Thyroid gland (tissue), 4 donors: ENCODE measurements at regions not wholly inside any gene's neighbourhood (a gene's known extent, or its start where the extent isn't known, plus 50 kb on each side); places are given as distances from the start of the nearest gene placed in this dataset.

Experiments
- CTCF ChIP-seq, 6 experiments: fragments of 200-600 bp in 3 of 6; fragments of 450-650 bp in 3 of 6; sonication (generic) in 3 of 6; IDR thresholded peaks; one replicate each; pipeline ENCODE4 v1.5.1; 2016 to 2019; ENCODE audit warnings: antibody characterized with exemption in 6 of 6, mild to moderate bottlenecking in 2 of 6, inconsistent platforms in 1 of 6, moderate library complexity in 1 of 6
- POLR2A ChIP-seq, 2 donors: fragments of 450-650 bp; IDR thresholded peaks; one replicate each; pipeline ENCODE4 v1.6.1; 2017; ENCODE audit warnings: antibody characterized with exemption in 2 of 2, mild to moderate bottlenecking in 2 of 2, moderate library complexity in 1 of 2

GRCh38 chr12:5305425-5305824, 126.5 kb upstream of the NTF3 start:
- TF ChIP-seq POLR2A (IDR thresholded peaks at IDR 0.05) (no peak), CTCF (IDR thresholded peaks at IDR 0.05) (no peak)
